H1 (cell line): ENCODE measurements at regions not wholly inside any gene's neighbourhood (a gene's known extent, or its start where the extent isn't known, plus 50 kb on each side); places are given as distances from the start of the nearest gene placed in this dataset.

Experiments
- CTCF ChIA-PET: fragments of 300-600 bp; sonication (Branson Sonifier 250); formaldehyde crosslinking; loops from one replicate; lab custom pipeline; 2021; ENCODE audit not compliant: partially characterized antibody; lab: Charles Lee
- POLR2A ChIA-PET: fragments of 300-600 bp; sonication (Branson Sonifier 250); formaldehyde crosslinking; loops from one replicate; lab custom pipeline; 2021; ENCODE audit warnings: inconsistent platforms; ENCODE audit not compliant: partially characterized antibody; lab: Charles Lee
- DNase-seq, 2 experiments: peaks; one replicate each; pipeline versions ENCODE4 v3.0.0 to v3.0.0-alpha.2; 2010 to 2022; ENCODE audit warnings: low spot score in 2 of 2, low read depth in 1 of 2, mixed read lengths in 1 of 2
- FAIRE-seq: peaks from 2 replicates; lab custom pipeline; 2011; peaks lifted over from hg19 to GRCh38; lab: Jason Lieb, UNC
- H2AFZ ChIP-seq: 2 replicates; pipeline ENCODE4 v1.8.1; 2012; ENCODE audit warnings: low read length, inconsistent platforms
- H2AK5ac ChIP-seq: 2 replicates; pipeline ENCODE4 v1.6.1; 2013; ENCODE audit warnings: low read depth, low read length
- H2BK120ac ChIP-seq: replicated peaks from 2 replicates; pipeline ENCODE3; 2013; ENCODE audit warnings: low read depth, low read length, inconsistent platforms
- H2BK12ac ChIP-seq: 2 replicates; pipeline ENCODE4 v1.6.1; 2013; ENCODE audit warnings: low read depth, low read length
- H2BK15ac ChIP-seq: 2 replicates; pipeline ENCODE4 v1.6.1; 2013; ENCODE audit warnings: low read length
- H2BK20ac ChIP-seq: 2 replicates; pipeline ENCODE4 v1.6.1; 2013; ENCODE audit warnings: low read length
- H2BK5ac ChIP-seq: 2 replicates; pipeline ENCODE4 v1.6.1; 2013; ENCODE audit warnings: low read depth, low read length
- H3K14ac ChIP-seq: 2 replicates; pipeline ENCODE4 v1.6.1; 2013; ENCODE audit warnings: inconsistent platforms; ENCODE audit not compliant: insufficient read length
- H3K18ac ChIP-seq: 2 replicates; pipeline ENCODE4 v1.6.1; 2013; ENCODE audit warnings: low read length; ENCODE audit errors: extremely low read depth
- H3K23ac ChIP-seq: 2 replicates; pipeline ENCODE4 v1.6.1; 2013; ENCODE audit warnings: inconsistent platforms; ENCODE audit not compliant: insufficient read length
- H3K23me2 ChIP-seq: 2 replicates; pipeline ENCODE4 v1.6.1; 2013; ENCODE audit warnings: low read depth, low read length
- H3K27ac ChIP-seq: 2 replicates; pipeline ENCODE4 v1.6.1; 2011; ENCODE audit warnings: low read depth, low read length, inconsistent platforms
- H3K27me3 ChIP-seq, 4 experiments: replicated peaks in 1 of 4; 1 replicate in 1 of 4; 2 replicates in 3 of 4; pipeline versions ENCODE4 v1.6.1 to v1.8.1; 2011 to 2013; ENCODE audit warnings: low read length in 3 of 4, mild to moderate bottlenecking in 3 of 4, inconsistent platforms in 2 of 4, mixed read lengths in 2 of 4, moderate library complexity in 1 of 4; ENCODE audit not compliant: control insufficient read depth in 3 of 4, insufficient read depth in 3 of 4; ENCODE audit errors: extremely low read depth in 1 of 4
- H3K36me3 ChIP-seq, 4 experiments: 2 replicates each; pipeline versions ENCODE4 v1.6.1 to v1.8.1; 2011 to 2013; ENCODE audit warnings: mild to moderate bottlenecking in 4 of 4, low read length in 3 of 4, moderate library complexity in 2 of 4, control low read depth in 1 of 4, inconsistent platforms in 1 of 4; ENCODE audit not compliant: insufficient read depth in 4 of 4, control insufficient read depth in 2 of 4
- H3K4ac ChIP-seq: replicated peaks from 2 replicates; pipeline ENCODE3; 2013; ENCODE audit warnings: low read length, low read depth, mixed read lengths, inconsistent platforms; ENCODE audit not compliant: insufficient read length
- H3K4me1 ChIP-seq, 4 experiments: replicated peaks in 1 of 4; 1 replicate in 1 of 4; 2 replicates in 3 of 4; pipeline versions ENCODE4 v1.6.1 to v1.8.1; 2011 to 2013; ENCODE audit warnings: low read length in 3 of 4, inconsistent platforms in 2 of 4, mixed read lengths in 1 of 4; ENCODE audit not compliant: insufficient read depth in 4 of 4, control insufficient read depth in 3 of 4
- H3K4me2 ChIP-seq, 2 experiments: 2 replicates each; pipeline versions ENCODE4 v1.6.1 to v1.8.1; 2011 to 2013; ENCODE audit warnings: low read depth in 2 of 2, low read length in 2 of 2, control low read depth in 1 of 2, inconsistent platforms in 1 of 2, mild to moderate bottlenecking in 1 of 2; ENCODE audit not compliant: insufficient read depth in 1 of 2
- H3K4me3 ChIP-seq, 4 experiments: fragments of 200-600, 300-600 bp in 1 of 4; sonication (generic), shearing (Covaris generic), sonication (Bioruptor Twin) in 1 of 4; 2 replicates each; pipeline versions ENCODE4 v1.5.1 to v1.8.1; 2011 to 2016; ENCODE audit warnings: low read length in 4 of 4, low read depth in 3 of 4, control low read depth in 2 of 4, inconsistent platforms in 2 of 4, mild to moderate bottlenecking in 2 of 4, mixed read lengths in 1 of 4, moderate library complexity in 1 of 4; ENCODE audit not compliant: insufficient read depth in 2 of 4; ENCODE audit errors: extremely low read depth in 1 of 4
- H3K56ac ChIP-seq: replicated peaks from 2 replicates; pipeline ENCODE3; 2013; ENCODE audit warnings: low read depth, mild to moderate bottlenecking, mixed read lengths, low read length, inconsistent platforms; ENCODE audit not compliant: insufficient read length
- H3K79me1 ChIP-seq: 2 replicates; pipeline ENCODE4 v1.6.1; 2013; ENCODE audit warnings: low read depth, low read length, control low read depth
- H3K79me2 ChIP-seq, 2 experiments: 2 replicates each; pipeline versions ENCODE4 v1.6.1 to v1.8.1; 2012 to 2013; ENCODE audit warnings: low read length in 2 of 2, mild to moderate bottlenecking in 2 of 2, inconsistent platforms in 1 of 2; ENCODE audit not compliant: insufficient read depth in 2 of 2, control insufficient read depth in 1 of 2
- H3K9ac ChIP-seq, 4 experiments: replicated peaks in 1 of 4; 1 replicate in 1 of 4; 2 replicates in 3 of 4; pipeline versions ENCODE4 v1.6.1 to v1.8.1; 2011 to 2013; ENCODE audit warnings: low read depth in 3 of 4, low read length in 3 of 4, control low read depth in 2 of 4, mild to moderate bottlenecking in 2 of 4, moderate library complexity in 2 of 4, inconsistent platforms in 1 of 4; ENCODE audit errors: extremely low read depth in 1 of 4
- H3K9me3 ChIP-seq, 2 experiments: 2 replicates each; pipeline versions ENCODE4 v1.6.1 to v1.8.1; 2012 to 2013; ENCODE audit warnings: mild to moderate bottlenecking in 2 of 2, moderate library complexity in 2 of 2, control low read depth in 1 of 2, inconsistent platforms in 1 of 2, low read depth in 1 of 2, low read length in 1 of 2, mixed read lengths in 1 of 2; ENCODE audit not compliant: insufficient read depth in 2 of 2
- H4K20me1 ChIP-seq, 2 experiments: replicated peaks in 1 of 2; 2 replicates each; pipeline versions ENCODE3 to v1.8.1; 2011 to 2013; ENCODE audit warnings: inconsistent platforms in 2 of 2, low read length in 2 of 2, mild to moderate bottlenecking in 1 of 2; ENCODE audit not compliant: insufficient read depth in 2 of 2, control insufficient read depth in 1 of 2
- H4K5ac ChIP-seq: 2 replicates; pipeline ENCODE4 v1.6.1; 2013; ENCODE audit warnings: low read length, low read depth, mixed read lengths, inconsistent platforms; ENCODE audit not compliant: insufficient read length
- H4K8ac ChIP-seq: 2 replicates; pipeline ENCODE4 v1.8.0; 2013; ENCODE audit warnings: mild to moderate bottlenecking, moderate library complexity, low read length, inconsistent platforms; ENCODE audit not compliant: insufficient read depth; ENCODE audit errors: extremely low read depth
- H4K91ac ChIP-seq: replicated peaks from 2 replicates; pipeline ENCODE3; 2013; ENCODE audit warnings: low read length, mixed read lengths, inconsistent platforms; ENCODE audit not compliant: insufficient read length
- HDAC2 ChIP-seq, 2 experiments: fragments of 300-600 bp in 1 of 2; sonication (generic) in 1 of 2; IDR thresholded peaks; 2 replicates each; pipeline ENCODE4 v1.6.1; 2011 to 2012; ENCODE audit warnings: low read depth in 2 of 2, low read length in 2 of 2, mild to moderate bottlenecking in 2 of 2, moderate library complexity in 2 of 2, borderline replicate concordance in 1 of 2, inconsistent platforms in 1 of 2
- KDM5A ChIP-seq: fragments of 200-600 bp; IDR thresholded peaks from 2 replicates; pipeline ENCODE4 v1.7.1; 2012; ENCODE audit warnings: mild to moderate bottlenecking, low read length, inconsistent platforms, mixed read lengths
- RXRA ChIP-seq: IDR thresholded peaks from 2 replicates; pipeline ENCODE4 v1.6.1; 2011; ENCODE audit warnings: low read depth, mild to moderate bottlenecking, low read length, moderate library complexity; ENCODE audit not compliant: insufficient read depth
- WGBS, 2 experiments: shearing (Covaris generic) in 1 of 2; methylation state at CpG; one replicate each; pipeline versions ENCODE4 v1.1.6 to v1.1.7; 2013 to 2015; ENCODE audit warnings: low lambda C conversion rate in 2 of 2, mixed read lengths in 2 of 2, inconsistent platforms in 1 of 2, low coverage in 1 of 2, missing lambda C conversion rate in 1 of 2; ENCODE audit not compliant: insufficient replicate concordance in 2 of 2, insufficient coverage in 1 of 2, insufficient read length in 1 of 2; ENCODE audit errors: extremely low coverage in 1 of 2, missing lambda C conversion rate in 1 of 2; 5-methylcytosine and 5-hydroxymethylcytosine counted together

DNA sequence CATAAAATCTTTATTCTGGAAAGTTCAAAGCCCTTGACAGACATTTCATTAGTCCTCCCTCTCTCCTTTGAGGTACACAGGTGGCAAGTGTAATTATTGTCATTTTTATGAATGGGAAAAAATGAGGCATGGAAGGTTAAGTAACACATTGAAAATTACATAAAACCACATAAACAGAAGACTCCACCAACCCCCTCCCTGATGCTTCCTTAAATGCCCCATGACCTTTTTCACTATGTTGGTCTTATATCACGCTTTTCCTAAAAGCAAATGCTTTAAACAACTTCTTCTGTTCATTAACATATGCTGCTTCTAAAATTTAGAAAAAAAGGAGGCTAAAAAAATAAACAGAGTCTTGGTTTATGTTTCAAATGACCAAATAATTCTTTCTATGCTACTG is 648.4 kb downstream of the PTPRC start:
- no peak overlapping the region for H3K9ac ChIP-seq
- no peak overlapping the region for H3K4me2 ChIP-seq
- H3K4ac ChIP-seq = no peak overlapping the region
- no peaks in the 10 kb centered on the region for H3K4me1 ChIP-seq
- DNase-seq (no peak), FAIRE-seq (no peak)
- H3K56ac ChIP-seq = no peak overlapping the region
- TF ChIP-seq KDM5A (no peak), RXRA (no peak), HDAC2 (IDR thresholded peaks at IDR 0.05; ENCODE audit: borderline replicate concordance in 1 of 2, low read depth in 2 of 2, low read length in 2 of 2) (no peak)
- no peaks in the 10 kb centered on the region for H3K27me3 ChIP-seq
- H2BK20ac ChIP-seq = no peak overlapping the region
- H2BK15ac ChIP-seq = no peak overlapping the region
- no peak overlapping the region for H3K18ac ChIP-seq
- H2AK5ac ChIP-seq = no peak overlapping the region
- H3K36me3 ChIP-seq = no peaks in the 10 kb centered on the region
- H2BK12ac ChIP-seq = no peak overlapping the region
- no peak overlapping the region for H4K5ac ChIP-seq
- WGBS, 2 experiments = 94% methylated on average over 1 of the region's 1 CpG; no CpG with 5 or more reads in 1 of the 2 experiments
- H3K79me1 ChIP-seq = no peaks in the 10 kb centered on the region
- H3K23me2 ChIP-seq = no peaks in the 10 kb centered on the region
- no peak overlapping the region for H3K27ac ChIP-seq
- ChIA-PET CTCF (interaction anchor here (0.8 kb wide), 1 partner anchor 9 kb away, joined by 3 read pairs; no protein-coding TSS in a partner anchor), POLR2A (no interaction called here)
- H2BK120ac ChIP-seq = no peak overlapping the region
- no peak overlapping the region for H4K91ac ChIP-seq
- no peak overlapping the region for H3K14ac ChIP-seq
- no peak overlapping the region for H3K4me3 ChIP-seq
- H2AFZ ChIP-seq = no peak overlapping the region
- no peaks in the 10 kb centered on the region for H3K9me3 ChIP-seq
- H4K8ac ChIP-seq = no peak overlapping the region
- no peaks in the 10 kb centered on the region for H4K20me1 ChIP-seq
- no peak overlapping the region for H2BK5ac ChIP-seq
- H3K23ac ChIP-seq = no peak overlapping the region
- H3K79me2 ChIP-seq = no peaks in the 10 kb centered on the region
